GM18498 (cell line): ENCODE measurements at regions not wholly inside any gene's neighbourhood (a gene's known extent, or its start where the extent isn't known, plus 50 kb on each side); places are given as distances from the start of the nearest gene placed in this dataset.
"Not testable (repeated sequence)": the region's sequence is repeated elsewhere in the genome, so short reads cannot be mapped to it uniquely, and the experiment has no call there.

Source experiments
- ATAC-seq: cut with Tn5 transposase; IDR thresholded peaks from one replicate; pipeline ENCODE4 v1.9.1; 2021; ENCODE audit warnings: mild to moderate bottlenecking, moderate library complexity; ENCODE audit not compliant: unreplicated experiment

GRCh38 chr3:105103139-105103538 lies 263.6 kb upstream of the ALCAM start:
- ATAC-seq = no peak

- no peak for ATAC-seq
These were observed 257.9 kb upstream of the ALCAM start for GRCh38 chr3:105108823-105109222.

- ATAC-seq = no peak
These were observed 247.8 kb upstream of the ALCAM start for GRCh38 chr3:105118905-105119304.

GRCh38 chr3:105119801-105120340 lies 246.8 kb upstream of the ALCAM start:
- no peak for ATAC-seq

GRCh38 chr3:105130911-105131310 lies 235.8 kb upstream of the ALCAM start:
- ATAC-seq = no peak

GRCh38 chr3:105137911-105138310 lies 228.8 kb upstream of the ALCAM start:
- no peak for ATAC-seq

GRCh38 chr3:105139881-105140560 lies 226.7 kb upstream of the ALCAM start:
- no peak for ATAC-seq

- no peak for ATAC-seq
These were observed 225.8 kb upstream of the ALCAM start for GRCh38 chr3:105140899-105141367.

GRCh38 chr3:105144837-105145236 lies 221.9 kb upstream of the ALCAM start:
- ATAC-seq = no peak

- ATAC-seq = no peak
These were observed 221.2 kb upstream of the ALCAM start for GRCh38 chr3:105145511-105145910.

- not testable (repeated sequence) for ATAC-seq
These were observed 217.5 kb upstream of the ALCAM start for GRCh38 chr3:105149197-105149596.

GRCh38 chr3:105152987-105153386 lies 213.7 kb upstream of the ALCAM start:
- no peak for ATAC-seq

- ATAC-seq = no peak
These were observed 212.0 kb upstream of the ALCAM start for GRCh38 chr3:105154692-105155091.

GRCh38 chr3:105157067-105157765 lies 209.5 kb upstream of the ALCAM start:
- no peak for ATAC-seq

- no peak for ATAC-seq
These were observed 209.0 kb upstream of the ALCAM start for GRCh38 chr3:105157766-105158085.

- ATAC-seq = no peak
These were observed 208.4 kb upstream of the ALCAM start for GRCh38 chr3:105158286-105158685.

- peak; percentile 50 for ATAC-seq
These were observed 204.3 kb upstream of the ALCAM start for GRCh38 chr3:105162448-105162847.

- ATAC-seq = no peak
These were observed 199.8 kb upstream of the ALCAM start for GRCh38 chr3:105166893-105167292.

GRCh38 chr3:105170423-105170822 lies 196.3 kb upstream of the ALCAM start:
- ATAC-seq = no peak

GRCh38 chr3:105174017-105174615 lies 192.6 kb upstream of the ALCAM start:
- ATAC-seq = no peak

GRCh38 chr3:105177576-105177975 lies 189.1 kb upstream of the ALCAM start:
- no peak for ATAC-seq

- ATAC-seq = no peak
These were observed 179.4 kb upstream of the ALCAM start for GRCh38 chr3:105187344-105187743.
